Cardiac septum (tissue), 1 donor: ENCODE measurements at regions not wholly inside any gene's neighbourhood (a gene's known extent, or its start where the extent isn't known, plus 50 kb on each side); places are given as distances from the start of the nearest gene placed in this dataset.
"Not testable (repeated sequence)": the region's sequence is repeated elsewhere in the genome, so short reads cannot be mapped to it uniquely, and the experiment has no call there.

Experiments
- DNase-seq: peaks from one replicate; pipeline ENCODE4 v3.0.0-alpha.2; 2020; ENCODE audit warnings: low spot score
- intact Hi-C: fragments of 100-400 bp; cut with DNase I; formaldehyde crosslinking; loops from one replicate; pipeline ENCODE4 v1.14.0; 2022
- donor health status: DM: no; HTN: no; CAD: no.

DNA sequence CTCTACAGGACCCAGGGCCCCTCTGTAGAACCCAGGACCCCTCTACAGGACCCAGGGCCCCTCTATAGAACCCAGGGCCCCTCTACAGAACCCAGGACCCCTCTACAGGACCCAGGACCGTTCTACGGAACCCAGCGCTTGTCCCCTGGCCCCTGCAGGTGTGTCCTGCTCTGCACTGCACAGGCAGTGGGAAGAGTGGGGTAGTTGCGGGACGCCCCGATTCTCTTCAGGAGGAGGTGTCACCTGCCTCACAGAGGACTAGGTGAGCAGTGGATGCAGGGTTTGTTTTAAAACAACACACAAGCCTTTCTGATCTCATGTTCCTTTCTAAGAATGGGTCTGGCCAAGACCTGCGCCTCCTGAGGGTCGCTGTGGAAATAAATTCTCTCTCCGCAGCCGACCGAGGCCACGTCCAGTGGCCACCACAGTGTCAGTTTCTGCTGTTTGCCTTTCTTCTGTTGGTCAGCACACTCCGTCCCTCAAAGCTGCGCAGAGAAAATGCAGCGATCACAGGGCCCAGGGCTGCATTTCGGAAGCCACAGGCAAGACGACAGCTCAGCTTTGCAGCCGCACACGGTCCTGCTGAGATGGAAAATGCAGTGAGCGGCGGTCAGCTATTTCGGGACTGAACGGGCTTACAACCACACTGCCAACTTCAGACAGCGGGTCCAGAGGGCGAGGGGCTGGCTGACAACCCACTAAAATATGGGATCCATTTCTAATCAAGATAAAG is 135.2 kb downstream of the DLL1 start:
- DNase-seq = no peak
- intact Hi-C loops = no loop called here

DNA sequence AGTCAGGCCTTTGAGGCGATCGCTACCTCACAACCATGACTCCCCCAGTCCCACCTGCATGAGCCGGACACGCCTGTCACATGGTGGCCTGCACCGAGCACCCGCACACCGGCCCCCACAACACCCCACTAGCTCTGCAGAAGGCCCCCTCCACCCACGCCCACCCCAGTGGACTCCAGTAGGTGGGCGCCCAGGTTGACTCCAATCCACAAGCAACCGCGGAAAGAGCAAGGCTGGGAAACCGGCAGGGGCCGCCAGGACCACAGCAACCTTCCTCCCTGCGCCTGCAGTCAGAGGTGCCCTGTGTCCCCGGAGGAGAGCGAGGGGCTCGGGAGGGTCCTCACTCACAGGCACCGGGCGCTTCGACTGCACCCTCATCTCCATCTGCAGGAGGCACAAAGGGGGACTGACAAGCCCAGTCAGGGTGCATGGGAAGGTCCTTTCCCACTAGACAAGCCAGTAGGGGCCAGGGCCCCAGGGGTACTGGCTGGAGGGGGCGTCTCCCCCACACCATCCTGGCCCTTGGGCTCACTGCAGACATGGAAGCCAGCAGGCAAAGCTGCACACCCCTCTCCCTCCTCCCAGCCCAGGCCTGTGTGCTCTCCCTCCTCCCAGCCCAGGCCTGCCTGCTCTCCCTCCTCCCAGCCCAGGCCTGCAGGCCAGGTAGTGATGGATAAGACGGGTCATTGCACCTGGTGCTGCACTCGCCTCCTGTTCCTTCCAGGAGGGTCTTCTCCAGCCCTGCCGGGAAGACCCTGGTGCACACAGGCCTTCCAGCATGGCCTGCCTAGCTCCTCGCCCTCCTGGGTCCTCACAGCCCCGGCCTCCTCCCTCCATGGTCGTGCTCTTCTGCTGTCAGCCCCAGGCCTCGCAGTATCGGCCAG is 137.2 kb downstream of the DLL1 start:
- intact Hi-C loops = loop anchor here (5.0 kb wide), 1 partner anchor 124 kb away; no protein-coding TSS in a partner anchor
- no peak for DNase-seq

DNA sequence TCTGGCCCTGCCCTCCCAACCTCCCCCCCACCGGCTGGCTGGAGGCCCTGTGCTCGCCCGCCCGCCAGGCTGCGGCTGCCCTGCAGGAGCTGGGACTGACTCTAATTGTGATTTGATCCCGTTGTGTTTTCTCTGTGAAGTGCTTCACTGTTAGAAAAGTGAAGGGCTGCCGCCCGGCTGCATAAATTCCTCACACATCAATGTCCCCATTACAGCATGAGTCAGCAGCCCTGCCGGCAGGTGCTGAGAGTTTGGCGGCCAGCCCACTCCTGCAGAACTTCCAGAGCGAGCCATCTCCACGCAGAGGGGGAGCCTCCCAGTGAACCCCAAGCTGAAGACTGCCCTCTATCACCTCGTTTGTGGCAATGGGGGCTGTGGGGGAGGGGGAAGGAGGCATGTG is 137.9 kb downstream of the DLL1 start:
- DNase-seq = no peak
- intact Hi-C loops = loop anchor here (5.0 kb wide), 1 partner anchor 124 kb away; no protein-coding TSS in a partner anchor

DNA sequence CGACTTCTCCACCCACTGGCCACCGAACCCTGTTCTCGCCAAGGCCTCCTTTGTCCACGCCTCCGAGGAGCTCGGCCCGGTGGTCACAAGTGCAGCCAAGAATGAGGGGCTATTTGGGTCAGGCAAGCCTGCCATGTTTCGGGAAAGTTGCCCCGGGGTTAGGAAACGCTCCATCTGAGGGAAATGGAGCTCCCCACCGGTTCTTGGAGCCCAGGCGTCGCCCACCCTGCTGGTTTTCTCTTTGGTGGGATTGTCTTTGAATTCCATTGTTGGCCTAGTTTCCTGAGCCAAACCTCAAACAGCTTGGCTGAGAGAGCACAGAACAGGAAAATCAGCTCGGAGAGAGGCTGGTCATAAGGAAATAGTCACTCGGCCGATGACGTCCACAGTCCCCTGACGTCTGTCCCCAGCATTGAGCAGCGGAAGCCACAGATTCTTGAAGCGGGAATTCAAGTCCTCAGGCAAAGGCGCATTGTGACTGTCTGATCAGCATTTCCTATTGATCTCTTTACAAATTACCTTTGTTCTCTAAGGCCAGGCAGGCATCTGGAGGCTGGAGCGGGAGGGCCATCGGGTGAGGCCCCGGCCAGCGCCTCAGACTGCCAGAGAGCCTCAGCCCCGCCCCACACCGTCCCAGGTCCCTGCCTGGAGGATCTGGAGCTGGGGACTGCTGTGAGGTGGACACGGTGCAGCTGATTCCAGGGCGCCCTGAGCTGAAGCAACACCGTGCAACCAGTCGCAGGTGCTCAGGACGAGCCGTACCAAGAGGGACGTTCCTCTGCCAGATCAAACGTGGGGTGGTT is 138.6 kb downstream of the DLL1 start:
- intact Hi-C loops = loop anchor here (5.0 kb wide), 1 partner anchor 125 kb away; no protein-coding TSS in a partner anchor
- no peak for DNase-seq

DNA sequence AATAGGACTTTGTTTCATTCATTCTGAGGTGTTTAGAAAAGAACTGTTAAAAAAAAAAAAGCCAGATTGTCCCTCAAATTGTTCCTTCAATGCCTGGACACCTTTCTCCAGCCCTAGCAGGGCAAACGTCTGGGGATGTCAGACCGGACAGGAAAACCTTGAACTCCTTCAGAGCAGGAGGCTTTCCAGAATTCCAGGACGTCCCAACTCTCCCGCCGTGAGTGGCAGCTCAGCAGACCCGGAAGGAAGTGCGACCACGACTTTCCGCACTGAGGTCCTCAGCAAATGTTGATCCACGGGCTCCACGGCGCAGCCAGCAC is 139.1 kb downstream of the DLL1 start:
- no peak for DNase-seq
- intact Hi-C loops = loop anchor here (5.0 kb wide), 1 partner anchor 126 kb away; no protein-coding TSS in a partner anchor

DNA sequence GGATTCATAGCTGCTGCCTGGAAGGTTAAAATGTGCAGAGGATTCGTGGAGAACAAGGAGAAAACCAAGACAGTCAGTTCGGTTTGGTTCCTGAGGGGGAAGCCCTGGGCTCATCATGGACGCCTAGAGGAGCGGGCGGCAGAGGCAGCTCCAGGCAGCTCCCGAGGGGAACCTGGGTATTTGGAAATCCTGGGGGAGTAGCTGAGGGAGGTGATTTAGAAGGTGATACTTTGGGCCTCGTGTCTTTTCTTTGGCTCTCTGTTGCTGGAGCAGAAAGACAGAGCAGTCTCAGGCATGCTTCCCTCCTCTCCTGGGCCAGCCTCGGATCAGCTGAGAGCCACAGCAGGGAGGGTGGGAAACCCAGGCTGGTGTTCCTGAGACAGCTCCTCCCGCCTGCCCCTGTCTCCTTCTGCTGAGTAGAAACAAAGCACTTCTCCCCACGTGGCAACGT is 139.5 kb downstream of the DLL1 start:
- intact Hi-C loops = loop anchor here (5.0 kb wide), 1 partner anchor 126 kb away; no protein-coding TSS in a partner anchor
- DNase-seq = no peak

DNA sequence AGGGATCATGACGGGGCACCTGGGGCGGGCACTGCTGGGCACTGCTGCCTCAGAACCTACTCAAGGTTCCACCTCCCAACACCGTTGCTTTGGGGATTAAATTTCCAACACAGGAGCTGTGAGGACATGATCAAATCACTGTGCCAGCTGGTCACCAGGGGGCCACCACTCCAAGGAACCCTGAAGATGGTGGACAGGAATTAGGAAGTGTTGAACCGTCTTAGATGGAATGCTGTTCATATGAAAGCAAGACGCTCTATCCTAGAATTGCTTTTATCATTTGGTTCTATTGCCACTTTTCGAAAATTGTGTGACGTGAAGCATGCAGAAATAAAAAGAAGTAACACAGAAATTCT is 140.3 kb downstream of the DLL1 start:
- intact Hi-C loops = loop anchor here (5.0 kb wide), 1 partner anchor 127 kb away; no protein-coding TSS in a partner anchor

DNA sequence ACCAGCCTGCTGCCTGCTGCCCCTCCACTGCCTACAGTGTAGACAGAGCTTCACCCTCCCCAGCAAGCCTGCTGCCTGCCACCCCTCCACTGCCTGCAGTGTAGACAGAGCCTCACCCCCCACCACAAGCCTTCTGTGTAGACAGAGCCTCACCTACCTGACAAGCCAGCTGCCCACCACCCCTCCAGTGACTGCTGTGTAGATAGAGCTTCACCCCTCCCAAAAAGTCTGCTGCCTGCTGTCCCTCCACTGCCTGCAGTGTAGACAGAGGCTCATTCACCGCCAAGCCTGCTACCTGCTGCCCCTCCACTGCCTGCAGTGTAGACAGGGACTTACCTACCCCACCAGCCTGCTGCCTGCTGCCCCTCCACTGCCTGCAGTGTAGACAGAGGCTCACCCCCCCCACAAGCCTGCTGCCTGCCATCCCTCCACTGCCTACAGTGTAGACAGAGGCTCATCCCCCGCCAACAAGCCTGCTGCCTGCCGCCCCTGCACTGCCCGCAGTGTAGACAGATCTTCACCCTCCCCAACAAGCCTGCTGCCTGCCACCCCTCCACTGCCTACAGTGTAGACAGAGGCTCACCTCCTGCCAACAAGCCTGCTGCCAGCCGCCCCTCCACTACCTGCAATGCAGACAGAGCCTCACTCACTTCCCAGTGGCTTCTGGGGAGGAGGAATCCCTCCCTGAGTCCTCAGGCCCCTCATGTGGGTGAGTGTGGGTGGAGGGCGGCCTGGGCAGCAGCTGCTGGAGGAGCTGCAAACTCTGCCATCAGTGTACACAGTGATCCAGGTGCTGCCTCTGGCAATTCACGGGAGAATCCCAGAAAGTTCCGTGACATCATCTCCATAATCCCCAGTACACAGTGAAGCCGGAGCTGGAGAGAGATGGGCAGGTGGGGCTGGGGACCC is 140.9 kb downstream of the DLL1 start:
- intact Hi-C loops = loop anchor here (5.0 kb wide), 1 partner anchor 127 kb away; no protein-coding TSS in a partner anchor
- no peak for DNase-seq

More for the DNA sequence above, 140.3 kb downstream of the DLL1 start:
- no peak for DNase-seq

DNA sequence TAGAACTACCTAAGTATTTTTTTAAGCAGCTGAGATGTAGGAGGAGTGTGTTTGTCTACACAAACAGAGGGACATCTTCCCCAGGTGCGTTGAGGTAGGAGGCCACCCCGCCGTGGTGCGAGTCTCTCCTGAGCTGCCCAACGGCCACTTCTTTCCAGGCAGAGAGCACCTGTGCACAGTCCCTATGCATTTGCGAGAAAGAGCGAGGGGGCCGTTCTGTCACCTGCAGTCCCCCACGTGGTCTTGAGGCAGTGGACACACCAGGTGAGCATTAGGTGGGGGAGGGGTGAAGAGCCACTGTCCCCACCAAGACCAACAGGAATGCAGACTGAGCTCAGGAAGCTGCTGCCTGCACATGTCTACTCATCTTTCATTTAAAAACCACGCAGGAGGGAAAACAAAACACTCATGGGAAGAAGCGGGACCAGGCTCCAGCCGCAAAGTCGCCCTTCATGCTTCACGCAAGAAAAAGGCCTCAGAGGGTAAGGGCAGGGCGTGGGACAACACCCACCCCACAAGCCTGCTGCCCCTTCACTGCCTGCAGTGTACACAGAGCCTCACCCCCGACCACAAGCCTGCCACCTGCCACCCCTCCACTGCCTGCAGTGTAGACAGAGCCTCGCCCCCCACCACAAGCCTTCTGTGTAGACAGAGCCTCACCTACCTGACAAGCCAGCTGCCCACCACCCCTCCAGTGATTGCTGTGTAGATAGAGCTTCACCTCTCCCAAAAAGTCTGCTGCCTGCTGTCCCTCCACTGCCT is 142.0 kb downstream of the DLL1 start:
- DNase-seq = no peak
- intact Hi-C loops = no loop called here

DNA sequence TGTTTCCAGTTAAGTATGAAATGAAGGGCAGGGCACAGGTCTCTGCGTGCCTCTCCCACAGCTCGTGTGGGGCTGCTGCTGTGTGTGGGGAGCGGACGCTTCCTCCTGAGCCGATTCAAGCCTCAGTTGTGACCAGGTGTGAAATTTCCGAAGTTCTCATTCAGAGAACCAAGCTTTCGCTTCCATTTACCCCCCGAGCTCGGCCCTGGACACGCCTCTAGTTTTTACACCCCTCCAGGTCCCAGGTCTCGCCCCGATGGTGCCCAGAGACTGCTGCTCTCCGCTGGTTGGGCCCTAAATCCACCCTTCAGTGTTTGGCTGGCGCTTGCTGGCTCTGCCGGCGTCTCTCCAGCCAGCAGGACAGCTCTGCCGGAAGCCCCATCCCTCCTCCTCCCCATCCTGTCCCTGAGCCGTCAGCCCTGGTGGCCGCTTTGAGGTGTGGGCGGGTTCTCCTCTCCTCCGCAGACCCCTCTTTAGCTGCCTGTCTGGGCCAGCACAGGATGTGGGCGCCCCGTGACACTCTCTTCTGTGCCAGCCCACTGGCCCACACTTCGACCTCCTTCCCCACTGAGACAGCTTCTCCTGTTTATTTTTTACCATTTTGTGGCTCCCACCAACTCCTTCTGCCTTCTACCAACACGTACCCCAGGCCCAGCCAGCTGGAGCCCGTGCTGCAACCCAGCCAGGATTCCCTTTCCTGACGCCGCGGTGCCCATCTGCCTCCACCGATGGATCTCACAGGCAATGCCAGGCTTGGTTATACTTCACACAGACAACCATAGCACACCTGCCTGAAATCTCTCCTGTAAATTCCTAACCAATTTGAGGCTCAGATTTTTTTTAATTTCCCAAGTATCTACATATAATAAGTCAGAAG is 142.8 kb downstream of the DLL1 start:
- DNase-seq = no peak
- intact Hi-C loops = no loop called here

DNA sequence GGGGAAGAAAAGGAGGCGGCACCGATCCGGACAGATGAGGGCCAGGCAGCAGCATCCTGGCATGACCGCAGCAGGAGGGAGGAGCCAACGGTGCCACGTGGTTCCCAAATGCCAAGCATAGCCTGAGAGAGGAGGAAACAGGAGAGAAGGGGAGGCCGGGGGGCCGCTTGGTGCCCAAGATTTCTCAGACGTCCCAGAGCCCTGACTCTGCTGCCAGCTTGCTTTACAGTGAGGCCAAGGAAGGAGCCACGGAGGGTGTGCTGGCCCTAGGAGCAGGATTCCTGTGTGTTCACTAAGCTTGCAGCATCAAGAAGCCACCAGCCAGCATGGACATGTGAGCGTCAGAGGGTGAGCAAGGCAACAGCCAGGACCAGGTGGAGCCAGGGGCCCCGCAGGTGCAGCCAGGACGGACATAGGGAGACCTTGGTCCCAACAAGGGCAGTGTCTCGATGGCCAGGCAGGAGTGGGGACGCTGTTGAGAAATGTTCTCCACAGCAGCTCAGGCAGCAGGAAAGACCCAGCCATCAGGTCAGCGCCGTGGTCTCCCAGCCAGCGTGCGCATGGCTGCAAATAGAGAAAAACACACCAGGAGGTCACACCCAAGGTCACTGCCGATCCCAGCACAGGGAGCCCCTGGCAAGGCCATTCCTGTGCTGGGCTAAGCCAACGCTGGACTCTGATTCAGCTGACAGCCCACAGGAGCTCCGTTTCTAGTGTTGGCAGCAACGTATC is 143.7 kb downstream of the DLL1 start:
- no peak for DNase-seq
- intact Hi-C loops = no loop called here

DNA sequence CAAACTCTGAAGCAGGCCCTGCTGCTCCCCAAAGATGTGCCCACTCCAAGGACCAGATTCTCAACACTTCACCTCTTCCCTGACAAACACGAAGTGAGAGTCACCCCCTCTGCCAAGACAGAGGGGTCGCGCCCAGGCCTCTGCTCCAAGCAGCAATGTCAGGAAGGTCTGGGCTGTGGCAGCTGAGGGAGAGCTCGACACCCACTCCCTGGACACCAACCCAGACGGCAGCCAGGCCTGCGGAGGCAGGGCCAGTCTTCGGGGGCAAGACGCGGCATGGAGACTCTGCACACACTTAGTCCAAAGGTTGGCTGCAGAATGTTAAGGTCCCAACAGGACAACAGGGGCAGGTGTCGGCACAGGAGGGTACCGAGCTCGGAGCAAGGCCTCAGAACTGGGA is 144.2 kb downstream of the DLL1 start:
- no peak for DNase-seq
- intact Hi-C loops = no loop called here

DNA sequence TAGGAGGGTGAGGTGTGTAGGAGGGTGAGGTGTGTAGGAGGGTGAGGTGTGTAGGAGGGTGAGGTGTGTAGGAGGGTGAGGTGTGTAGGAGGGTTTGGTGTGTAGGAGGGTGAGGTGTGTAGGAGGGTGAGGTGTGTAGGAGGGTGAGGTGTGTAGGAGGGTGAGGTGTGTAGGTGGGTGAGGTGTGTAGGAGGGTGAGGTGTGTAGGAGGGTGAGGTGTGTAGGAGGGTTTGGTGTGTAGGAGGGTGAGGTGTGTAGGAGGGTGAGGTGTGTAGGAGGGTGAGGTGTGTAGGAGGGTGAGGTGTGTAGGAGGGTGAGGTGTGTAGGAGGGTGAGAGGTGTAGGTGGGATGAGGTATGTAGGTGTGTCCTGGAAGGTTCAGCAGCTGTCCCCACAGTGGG is 144.7 kb downstream of the DLL1 start:
- not testable (repeated sequence) for DNase-seq

DNA sequence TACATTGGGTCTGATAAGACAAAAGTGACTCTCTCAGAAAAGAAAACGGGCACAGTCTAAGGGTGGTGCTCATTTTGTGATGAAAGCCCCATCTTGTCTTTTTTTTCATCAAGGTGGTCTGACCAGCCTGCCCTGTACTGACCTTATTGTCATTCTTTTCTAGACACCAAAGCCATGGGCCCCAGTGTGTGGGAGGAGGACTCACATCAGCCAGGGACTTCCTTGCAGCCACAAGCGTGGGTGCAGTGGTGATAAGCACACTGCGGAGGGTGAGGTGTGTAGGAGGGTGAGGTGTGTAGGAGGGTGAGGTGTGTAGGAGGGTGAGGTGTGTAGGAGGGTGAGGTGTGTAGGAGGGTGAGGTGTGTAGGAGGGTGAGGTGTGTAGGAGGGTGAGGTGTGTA is 145.2 kb downstream of the DLL1 start:
- peak; percentile 14 for DNase-seq
- intact Hi-C loops = not testable (repeated sequence)

More for the DNA sequence above, 144.7 kb downstream of the DLL1 start:
- intact Hi-C loops = not testable (repeated sequence)

DNA sequence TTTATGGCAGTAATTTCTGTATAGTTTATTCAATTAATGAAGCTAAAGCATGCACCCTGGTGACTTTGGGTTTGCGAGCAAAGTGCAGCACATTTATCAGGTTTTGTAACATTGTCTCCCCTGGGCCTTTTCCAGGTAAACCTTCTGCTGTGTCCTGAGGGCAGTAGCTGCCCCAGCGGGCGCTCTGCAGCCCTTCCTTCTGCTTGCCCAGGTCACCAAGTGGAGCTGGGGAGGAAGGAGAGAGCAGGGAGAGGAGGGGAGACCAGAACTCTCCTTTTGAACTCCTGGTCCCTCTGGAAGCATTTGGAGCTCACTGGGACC is 145.6 kb downstream of the DLL1 start:
- DNase-seq = peak; percentile 12

DNA sequence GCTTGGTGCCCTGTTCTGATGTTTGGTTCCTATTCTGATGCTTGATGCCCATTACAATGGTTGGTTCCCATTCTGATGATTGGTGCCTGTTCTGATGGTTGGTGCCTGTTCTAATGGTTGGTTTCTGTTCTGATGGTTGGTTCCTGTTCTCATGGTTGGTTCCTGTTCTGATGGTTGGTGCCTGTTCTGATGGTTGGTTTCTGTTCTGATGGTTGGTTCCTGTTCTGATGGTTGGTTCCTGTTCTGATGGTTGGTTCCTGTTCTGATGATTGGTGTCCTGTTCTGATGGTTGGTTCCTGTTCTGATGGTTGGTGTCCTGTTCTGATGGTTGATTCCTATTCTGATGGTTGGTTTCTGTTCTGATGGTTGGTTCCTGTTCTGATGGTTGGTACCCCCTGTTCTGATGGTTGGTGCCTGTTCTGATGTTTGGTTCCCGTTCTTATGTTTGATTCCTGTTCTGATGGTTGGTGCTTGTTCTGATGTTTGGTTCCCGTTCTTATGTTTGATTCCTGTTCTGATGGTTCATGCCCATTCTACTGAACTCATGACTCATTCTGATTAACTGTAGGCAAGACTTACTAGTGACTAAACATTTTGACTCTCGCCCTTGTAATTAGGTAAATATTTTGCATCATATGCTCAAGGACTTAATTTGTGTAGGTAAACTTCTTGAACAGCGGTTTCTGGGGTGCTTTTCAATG is 146.2 kb downstream of the DLL1 start:
- peak; percentile 26 for DNase-seq
- intact Hi-C loops = no loop called here

More for the DNA sequence above, 145.6 kb downstream of the DLL1 start:
- intact Hi-C loops = no loop called here
